H9 (cell line): ENCODE measurements at regions not wholly inside any gene's neighbourhood (a gene's known extent, or its start where the extent isn't known, plus 50 kb on each side); places are given as distances from the start of the nearest gene placed in this dataset.
"Not testable (repeated sequence)": the region's sequence is repeated elsewhere in the genome, so short reads cannot be mapped to it uniquely, and the experiment has no call there.

Experiments used
- DNase-seq: peaks from one replicate; pipeline ENCODE4 v3.0.0-alpha.2; 2017
- H2AFZ ChIP-seq: one replicate; pipeline ENCODE4 v1.6.1; 2013; ENCODE audit warnings: mild to moderate bottlenecking, low read length, control low read depth, moderate library complexity
- H2AK5ac ChIP-seq: 2 replicates; pipeline ENCODE4 v1.6.1; 2013; ENCODE audit warnings: low read length, control low read depth, mixed read lengths; ENCODE audit not compliant: insufficient read length
- H2BK120ac ChIP-seq: one replicate; pipeline ENCODE4 v1.6.1; 2013; ENCODE audit warnings: low read depth, mild to moderate bottlenecking, low read length, control low read depth, inconsistent platforms; ENCODE audit not compliant: poor library complexity, severe bottlenecking
- H2BK12ac ChIP-seq: 2 replicates; pipeline ENCODE4 v1.6.1; 2013; ENCODE audit warnings: low read length, control low read depth, mixed read lengths, low read depth; ENCODE audit not compliant: insufficient read length
- H2BK15ac ChIP-seq: 2 replicates; pipeline ENCODE4 v1.6.1; 2013; ENCODE audit warnings: low read depth, low read length, control low read depth
- H2BK20ac ChIP-seq: one replicate; pipeline ENCODE4 v1.6.1; 2013; ENCODE audit warnings: low read depth, mild to moderate bottlenecking, low read length, control low read depth, inconsistent platforms; ENCODE audit not compliant: poor library complexity, severe bottlenecking
- H2BK5ac ChIP-seq: 2 replicates; pipeline ENCODE4 v1.6.1; 2013; ENCODE audit warnings: low read length, control low read depth, mixed read lengths; ENCODE audit not compliant: insufficient read length
- H3K14ac ChIP-seq: 2 replicates; pipeline ENCODE4 v1.6.1; 2013; ENCODE audit warnings: low read length, control low read depth; ENCODE audit not compliant: insufficient read depth
- H3K18ac ChIP-seq: 2 replicates; pipeline ENCODE4 v1.6.1; 2013; ENCODE audit warnings: low read depth, mild to moderate bottlenecking, mixed read lengths, low read length, control low read depth; ENCODE audit not compliant: insufficient read length
- H3K23ac ChIP-seq: 2 replicates; pipeline ENCODE4 v1.6.1; 2013; ENCODE audit warnings: low read length, control low read depth, mixed read lengths, low read depth; ENCODE audit not compliant: insufficient read length
- H3K23me2 ChIP-seq: 2 replicates; pipeline ENCODE4 v1.6.1; 2013; ENCODE audit warnings: low read depth, mild to moderate bottlenecking, mixed read lengths, low read length, control low read depth; ENCODE audit not compliant: insufficient read length, poor library complexity, severe bottlenecking
- H3K27ac ChIP-seq: 2 replicates; pipeline ENCODE4 v1.5.1; 2013; ENCODE audit warnings: low read length, control low read depth, mixed read lengths, low read depth; ENCODE audit not compliant: insufficient read length
- H3K27me3 ChIP-seq: 2 replicates; pipeline ENCODE4 v1.6.1; 2013; ENCODE audit warnings: low read length, control low read depth, inconsistent platforms; ENCODE audit not compliant: insufficient read depth
- H3K4ac ChIP-seq: 2 replicates; pipeline ENCODE4 v1.6.1; 2013; ENCODE audit warnings: low read depth, mild to moderate bottlenecking, control low read depth, inconsistent platforms, low read length, moderate library complexity
- H3K4me1 ChIP-seq: 2 replicates; pipeline ENCODE4 v1.6.1; 2013; ENCODE audit warnings: low read length, control low read depth, inconsistent platforms; ENCODE audit not compliant: insufficient read depth
- H3K4me2 ChIP-seq: 2 replicates; pipeline ENCODE4 v1.6.1; 2013; ENCODE audit warnings: low read length, control low read depth, mixed read lengths; ENCODE audit not compliant: insufficient read length, insufficient read depth
- H3K56ac ChIP-seq: 2 replicates; pipeline ENCODE4 v1.6.1; 2013; ENCODE audit warnings: low read depth, mild to moderate bottlenecking, mixed read lengths, low read length, control low read depth; ENCODE audit not compliant: insufficient read length
- H3K79me1 ChIP-seq: 2 replicates; pipeline ENCODE4 v1.6.1; 2013; ENCODE audit warnings: low read depth, mild to moderate bottlenecking, moderate library complexity, low read length, control low read depth, inconsistent platforms; ENCODE audit not compliant: insufficient read depth, poor library complexity, severe bottlenecking
- H3K79me2 ChIP-seq: 2 replicates; pipeline ENCODE4 v1.6.1; 2013; ENCODE audit warnings: low read length, control low read depth, inconsistent platforms; ENCODE audit not compliant: insufficient read depth
- H3K9ac ChIP-seq: 2 replicates; pipeline ENCODE4 v1.6.1; 2013; ENCODE audit warnings: low read length, control low read depth, mixed read lengths; ENCODE audit not compliant: insufficient read length; ENCODE audit errors: extremely low read depth
- H3K9me3 ChIP-seq: one replicate; pipeline ENCODE4 v1.6.1; 2013; ENCODE audit warnings: low read depth, low read length, inconsistent platforms; ENCODE audit not compliant: control insufficient read depth
- H3T11ph ChIP-seq: one replicate; pipeline ENCODE4 v1.6.1; 2013; ENCODE audit warnings: mild to moderate bottlenecking, low read length, control low read depth, inconsistent platforms
- H4K20me1 ChIP-seq: one replicate; pipeline ENCODE4 v1.6.1; 2013; ENCODE audit not compliant: control insufficient read depth, insufficient read length, insufficient read depth
- H4K5ac ChIP-seq: 2 replicates; pipeline ENCODE4 v1.6.1; 2013; ENCODE audit warnings: low read depth, mild to moderate bottlenecking, mixed read lengths, low read length, control low read depth; ENCODE audit not compliant: insufficient read length
- H4K8ac ChIP-seq: replicated peaks from 2 replicates; pipeline ENCODE4 v1.6.1; 2013; ENCODE audit warnings: low read length, control low read depth, mixed read lengths, low read depth; ENCODE audit not compliant: insufficient read length
- H4K91ac ChIP-seq: 2 replicates; pipeline ENCODE4 v1.6.1; 2013; ENCODE audit warnings: low read depth, mild to moderate bottlenecking, moderate library complexity, mixed read lengths, low read length, control low read depth; ENCODE audit not compliant: insufficient read length
- H3K27ac Mint-ChIP-seq, 3 experiments: 2 replicates in 2 of 3; 3 replicates in 1 of 3; pipeline ENCODE4 v1.8.0; 2020 to 2021; ENCODE audit warnings: mixed read lengths in 3 of 3, mild to moderate bottlenecking in 1 of 3, moderate library complexity in 1 of 3
- H3K27me3 Mint-ChIP-seq: 2 replicates; pipeline ENCODE4 v1.8.0; 2021; ENCODE audit warnings: low read depth, mild to moderate bottlenecking, moderate library complexity, mixed read lengths
- H3K36me3 Mint-ChIP-seq, 3 experiments: 2 replicates in 2 of 3; 3 replicates in 1 of 3; pipeline ENCODE4 v1.8.0; 2020 to 2021; ENCODE audit warnings: low read depth in 3 of 3, mixed read lengths in 3 of 3; ENCODE audit not compliant: insufficient read depth in 1 of 3
- H3K4me1 Mint-ChIP-seq, 2 experiments: 2 replicates each; pipeline ENCODE4 v1.8.0; 2020; ENCODE audit warnings: mixed read lengths in 2 of 2
- H3K4me3 Mint-ChIP-seq, 2 experiments: 2 replicates in 1 of 2; 3 replicates in 1 of 2; pipeline ENCODE4 v1.8.0; 2020 to 2021; ENCODE audit warnings: mild to moderate bottlenecking in 2 of 2, mixed read lengths in 2 of 2, moderate library complexity in 1 of 2
- H3K9me3 Mint-ChIP-seq, 2 experiments: 2 replicates in 1 of 2; 3 replicates in 1 of 2; pipeline ENCODE4 v1.8.0; 2020; ENCODE audit warnings: mild to moderate bottlenecking in 2 of 2, mixed read lengths in 2 of 2, moderate library complexity in 1 of 2
- CTCF ChIP-seq: fragments of 200-600 bp; sonication (generic); conservative IDR thresholded peaks from 3 replicates; pipeline ENCODE4 v1.8.0; 2021; ENCODE audit warnings: antibody characterized with exemption, mild to moderate bottlenecking
- WGBS: extraction: QIAGEN DNeasy Blood & Tissue Kit; methylation state at CpG from one replicate; pipeline ENCODE4 v1.1.7; 2013; ENCODE audit warnings: missing lambda C conversion rate, low lambda C conversion rate, mixed read lengths; ENCODE audit not compliant: insufficient read length; ENCODE audit errors: extremely low coverage; 5-methylcytosine and 5-hydroxymethylcytosine counted together

DNA sequence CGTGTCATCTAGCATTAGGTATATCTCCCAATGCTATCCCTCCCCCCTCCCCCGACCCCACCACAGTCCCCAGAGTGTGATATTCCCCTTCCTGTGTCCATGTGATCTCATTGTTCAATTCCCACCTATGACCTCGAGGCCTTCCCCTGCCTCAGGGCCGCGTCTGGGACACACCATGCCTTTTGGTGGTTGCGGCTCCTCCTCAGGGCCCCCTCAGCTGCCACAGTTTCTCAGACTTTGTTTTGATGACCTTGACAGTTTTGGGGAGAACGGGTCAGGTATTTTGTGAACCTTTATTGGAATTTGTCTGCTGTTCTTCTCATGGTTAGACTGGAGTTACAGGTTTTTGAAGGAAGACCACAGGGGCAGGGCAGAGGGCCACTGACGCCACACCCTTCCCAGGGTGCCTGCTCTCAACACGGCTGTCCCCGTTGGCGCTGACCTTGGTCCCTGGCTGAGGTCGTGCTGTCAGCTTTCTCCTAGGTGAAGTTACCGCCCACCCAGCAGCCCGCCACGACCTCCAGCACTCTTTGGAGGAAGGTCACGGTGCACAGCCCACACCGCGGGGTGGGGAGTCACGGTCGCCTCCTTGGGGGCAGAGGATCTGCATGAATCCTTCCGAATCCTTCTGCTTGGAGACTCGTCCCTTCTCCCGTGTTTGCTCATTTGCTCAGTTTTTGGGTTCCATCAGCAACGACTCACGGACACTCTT is 130.5 kb downstream of the KIF26A start:
- Histone ChIP-seq H3K56ac (no peak overlapping the region), H3K23me2 (no peaks in the 10 kb centered on the region), H3K27me3 (no peaks in the 10 kb centered on the region), H4K91ac (no peak overlapping the region), H3K23ac (no peak overlapping the region), H4K8ac (no peak overlapping the region), H3K4me1 (no peaks in the 10 kb centered on the region), H3K4me2 (no peak overlapping the region), H3K9ac (no peak overlapping the region), H2BK20ac (no peak overlapping the region), H3K4ac (no peak overlapping the region), H4K20me1 (no peaks in the 10 kb centered on the region), H4K5ac (no peak overlapping the region), H3K27ac (no peak overlapping the region), H3T11ph (no peak overlapping the region), H2BK120ac (no peak overlapping the region), H3K14ac (no peak overlapping the region), H3K18ac (no peak overlapping the region), H3K9me3 (no peaks in the 10 kb centered on the region), H2BK15ac (no peak overlapping the region), H3K79me2 (no peaks in the 10 kb centered on the region), H2BK12ac (no peak overlapping the region), H2AK5ac (no peak overlapping the region), H2AFZ (no peak overlapping the region), H2BK5ac (no peak overlapping the region), H3K79me1 (no peaks in the 10 kb centered on the region)
- no peak overlapping the region for H3K4me3 Mint-ChIP-seq
- WGBS: no CpG with 5 or more reads among the region's 25 CpGs
- H3K36me3 Mint-ChIP-seq: no peaks in the 10 kb centered on the region; a peak in 1 of 7 replicates
- DNase-seq: peak; percentile 27
- TF ChIP-seq CTCF: no peak
- H3K9me3 Mint-ChIP-seq: 0 out of 5 replicates have a peak, but pooled peaks cover 0 to 3% of the 10 kb centered on the region in 2 experiments
- no peaks in the 10 kb centered on the region; the same call in 1 of the 2 replicates for H3K27me3 Mint-ChIP-seq
- peaks cover 13 to 24% of the 10 kb centered on the region in 2 experiments for H3K4me1 Mint-ChIP-seq
- H3K27ac Mint-ChIP-seq: no peak overlapping the region; a peak in 1 of 7 replicates

DNA sequence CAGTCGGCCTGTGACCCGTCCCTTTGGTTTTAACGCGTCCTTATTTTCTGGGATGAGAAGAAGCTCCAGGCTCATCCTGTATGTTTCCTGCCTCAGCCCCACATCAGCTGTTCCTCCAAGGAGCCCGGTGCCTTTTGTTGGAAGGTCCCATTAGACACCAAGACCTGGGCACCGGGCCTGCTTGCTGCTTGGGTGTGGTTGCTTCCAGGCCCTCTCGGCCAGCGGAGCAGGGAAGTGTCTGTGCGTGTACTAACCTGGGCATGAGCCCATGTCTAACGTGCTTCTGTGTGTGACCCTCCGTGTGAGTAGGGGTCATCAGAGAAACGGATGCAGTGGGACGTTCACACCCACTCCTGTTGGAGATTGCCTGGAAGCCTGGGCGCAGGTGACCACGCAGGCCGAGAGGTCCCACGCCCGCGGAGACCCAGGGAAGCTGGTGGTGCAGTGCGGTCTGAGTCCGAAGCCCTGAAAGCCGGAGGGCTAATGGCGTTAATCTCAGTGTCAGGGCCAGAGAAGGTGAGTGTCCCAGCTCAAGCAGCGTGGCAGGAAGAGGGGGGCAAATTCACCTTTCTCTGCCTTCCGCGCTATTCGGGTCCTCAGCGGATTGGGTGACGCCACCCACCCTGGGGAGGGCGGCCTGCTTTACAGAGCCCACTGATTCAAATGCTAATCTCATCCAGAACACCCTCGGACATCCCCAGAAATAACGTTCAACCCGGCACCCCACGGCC is 131.3 kb downstream of the KIF26A start:
- H4K8ac ChIP-seq, H3K9ac ChIP-seq, H4K5ac ChIP-seq, H2BK120ac ChIP-seq, H3K27ac ChIP-seq, H2BK20ac ChIP-seq, H3K79me1 ChIP-seq, H4K20me1 ChIP-seq, H3K27ac Mint-ChIP-seq, H3K4me2 ChIP-seq, H2AK5ac ChIP-seq, H3K9me3 Mint-ChIP-seq, H3K4ac ChIP-seq, H3K23ac ChIP-seq, H3K23me2 ChIP-seq, H3K4me1 ChIP-seq, H3T11ph ChIP-seq, H3K4me3 Mint-ChIP-seq, H3K36me3 Mint-ChIP-seq, H2BK5ac ChIP-seq, H3K79me2 ChIP-seq, H3K18ac ChIP-seq, H3K27me3 Mint-ChIP-seq, H3K9me3 ChIP-seq, H2BK15ac ChIP-seq, H3K14ac ChIP-seq, H3K27me3 ChIP-seq, H2AFZ ChIP-seq, H2BK12ac ChIP-seq, H4K91ac ChIP-seq, H3K56ac ChIP-seq: not testable (repeated sequence)
- DNase-seq: peak; percentile 19
- no CpG with 5 or more reads among the region's 34 CpGs for WGBS
- H3K4me1 Mint-ChIP-seq: peaks cover 13 to 24% of the 10 kb centered on the region in 2 experiments
